Activated gamma-delta T cell treated with anti-CD3 and anti-CD28 coated beads, Interleukin-2, amount 50 U/mL, for 16 hours (primary cell): ENCODE measurements at regions not wholly inside any gene's neighbourhood (a gene's known extent, or its start where the extent isn't known, plus 50 kb on each side); places are given as distances from the start of the nearest gene placed in this dataset.

Source experiments
- DNase-seq: peaks from one replicate; pipeline ENCODE4 v3.0.0-alpha.2; 2020; ENCODE audit warnings: low read depth

DNA sequence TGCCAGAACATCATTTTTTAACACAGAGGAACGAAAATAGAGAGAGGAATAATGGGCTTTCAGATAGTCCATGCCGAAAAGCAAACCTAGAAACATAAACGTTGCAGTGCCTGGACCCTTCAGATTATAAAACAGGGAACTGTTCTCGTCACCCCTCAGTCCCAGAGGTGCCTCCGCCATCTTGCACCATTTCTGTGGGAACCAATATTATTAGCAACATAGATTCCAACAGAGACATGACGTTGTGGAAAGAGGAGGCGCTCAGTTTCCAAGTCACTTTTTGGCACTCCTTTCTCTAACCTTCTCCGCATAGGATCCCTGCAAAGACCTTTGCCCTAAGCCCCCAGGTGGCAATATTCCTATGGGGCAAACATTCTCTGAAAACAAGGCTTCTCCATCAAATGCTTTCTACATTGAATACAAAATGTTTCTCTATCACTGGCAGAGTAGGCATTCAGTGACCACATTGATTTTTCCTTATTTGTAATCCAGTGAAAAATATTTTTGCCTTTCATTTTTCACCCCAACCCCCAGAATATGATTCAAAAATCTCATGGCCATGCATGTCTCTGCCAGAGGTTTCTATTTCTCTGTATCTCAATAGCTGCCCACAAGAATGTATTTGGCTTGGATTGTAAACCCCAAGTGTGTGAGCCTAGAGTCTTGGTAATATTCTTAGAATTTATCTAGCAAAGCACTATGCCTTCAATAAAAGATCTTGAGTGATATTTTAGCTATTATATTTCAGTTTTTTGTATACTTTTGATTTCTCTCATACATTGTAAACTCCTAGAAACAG, 500.8 kb upstream of the WWC1 start:
- no peak for DNase-seq

GRCh38 chr5:167792514-167792913, 498.9 kb upstream of the WWC1 start:
- DNase-seq, result no peak

GRCh38 chr5:167793700-167794099, 497.7 kb upstream of the WWC1 start:
- no peak for DNase-seq

DNA sequence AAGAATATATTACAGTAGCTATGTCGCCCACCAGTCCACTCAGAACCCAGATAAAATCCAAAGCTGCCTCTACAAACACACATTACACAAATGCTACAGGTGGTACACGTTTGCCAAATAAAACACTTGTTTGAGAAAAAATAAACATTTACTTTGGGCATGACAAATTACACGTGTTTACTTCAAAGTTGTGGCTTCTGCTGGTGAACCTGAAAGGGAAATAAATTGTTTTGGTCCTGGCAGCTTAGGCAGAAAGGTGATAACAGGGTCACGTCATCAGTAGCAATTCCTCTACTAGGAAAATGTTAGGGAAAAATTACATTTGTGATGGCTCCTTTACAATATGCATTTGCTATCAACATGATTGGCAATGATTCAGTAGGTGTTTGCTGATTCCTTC, 497.3 kb upstream of the WWC1 start:
- DNase-seq, result no peak

GRCh38 chr5:167796672-167797071, 494.8 kb upstream of the WWC1 start:
- DNase-seq, result no peak

GRCh38 chr5:167797933-167798332, 493.5 kb upstream of the WWC1 start:
- DNase-seq, result no peak

DNA sequence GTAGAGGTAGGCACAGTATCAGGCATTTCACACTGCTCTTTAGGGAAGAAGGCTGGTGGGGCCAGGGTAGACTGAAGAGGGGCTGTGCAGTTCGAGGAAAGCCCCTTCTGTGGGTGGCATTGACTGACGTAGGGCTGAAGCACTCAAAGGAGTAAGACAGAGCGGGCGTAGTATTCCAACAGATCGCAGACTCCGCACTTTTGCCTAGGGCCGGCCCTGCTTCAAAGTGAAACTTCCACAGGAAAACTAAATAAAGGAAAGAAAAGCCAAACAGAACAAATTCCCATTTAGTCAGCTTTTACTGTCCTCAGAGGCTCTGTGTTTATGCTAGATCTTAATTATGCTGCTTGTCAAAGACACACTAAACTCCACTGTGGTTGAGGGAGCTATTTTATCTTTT, 493.0 kb upstream of the WWC1 start:
- no peak for DNase-seq

GRCh38 chr5:167800427-167800826, 491.0 kb upstream of the WWC1 start:
- no peak for DNase-seq

DNA sequence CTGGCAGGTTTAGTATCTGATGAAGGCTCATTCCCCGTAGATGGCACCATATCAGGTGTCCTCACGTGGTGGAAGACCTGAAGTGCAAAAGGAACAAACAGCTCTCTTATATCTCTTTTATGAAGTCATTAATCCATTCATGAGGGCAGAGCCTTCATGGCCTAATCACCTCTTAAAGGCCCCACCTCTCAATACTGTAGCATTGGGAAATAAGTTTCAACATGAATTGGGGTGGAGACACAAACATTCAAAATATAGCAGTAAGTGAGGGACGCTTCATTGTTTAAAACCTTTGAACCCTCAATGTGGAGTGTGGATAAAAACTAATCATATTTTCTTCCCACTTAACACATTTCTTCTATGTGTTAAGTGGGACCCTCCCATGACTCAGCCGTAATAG, 489.4 kb upstream of the WWC1 start:
- no peak for DNase-seq

DNA sequence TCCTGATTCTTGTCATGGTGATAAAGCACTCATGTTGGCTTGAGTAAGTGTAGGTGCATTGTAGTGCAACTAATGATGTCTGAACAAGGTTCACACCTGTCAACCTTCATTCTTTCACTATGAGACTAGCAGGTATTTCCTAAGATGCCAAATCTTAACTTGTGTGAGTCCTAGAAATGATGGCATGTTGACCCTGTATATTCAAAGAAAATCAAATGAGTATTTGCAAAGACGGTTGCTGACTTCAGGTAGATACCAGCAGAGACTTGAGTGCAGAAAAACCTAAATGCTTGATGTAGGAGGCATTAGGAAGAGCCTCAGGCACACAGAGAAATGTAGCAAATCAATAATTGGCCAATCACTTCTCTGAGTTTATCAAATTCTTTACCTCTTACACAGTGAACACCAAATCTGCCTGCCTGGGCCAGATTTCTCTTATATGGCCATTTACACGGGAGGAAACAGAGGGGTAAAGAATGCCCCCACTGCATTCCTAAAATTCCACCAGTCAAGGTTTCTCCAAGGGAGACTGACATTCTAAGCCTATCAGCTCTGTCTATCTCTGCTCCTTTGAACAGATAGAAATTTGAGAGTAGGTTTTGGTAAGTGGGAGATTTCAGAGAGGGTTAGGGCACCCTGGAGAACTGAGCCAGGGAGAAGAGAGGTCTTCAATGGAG, 488.6 kb upstream of the WWC1 start:
- DNase-seq, result no peak

DNA sequence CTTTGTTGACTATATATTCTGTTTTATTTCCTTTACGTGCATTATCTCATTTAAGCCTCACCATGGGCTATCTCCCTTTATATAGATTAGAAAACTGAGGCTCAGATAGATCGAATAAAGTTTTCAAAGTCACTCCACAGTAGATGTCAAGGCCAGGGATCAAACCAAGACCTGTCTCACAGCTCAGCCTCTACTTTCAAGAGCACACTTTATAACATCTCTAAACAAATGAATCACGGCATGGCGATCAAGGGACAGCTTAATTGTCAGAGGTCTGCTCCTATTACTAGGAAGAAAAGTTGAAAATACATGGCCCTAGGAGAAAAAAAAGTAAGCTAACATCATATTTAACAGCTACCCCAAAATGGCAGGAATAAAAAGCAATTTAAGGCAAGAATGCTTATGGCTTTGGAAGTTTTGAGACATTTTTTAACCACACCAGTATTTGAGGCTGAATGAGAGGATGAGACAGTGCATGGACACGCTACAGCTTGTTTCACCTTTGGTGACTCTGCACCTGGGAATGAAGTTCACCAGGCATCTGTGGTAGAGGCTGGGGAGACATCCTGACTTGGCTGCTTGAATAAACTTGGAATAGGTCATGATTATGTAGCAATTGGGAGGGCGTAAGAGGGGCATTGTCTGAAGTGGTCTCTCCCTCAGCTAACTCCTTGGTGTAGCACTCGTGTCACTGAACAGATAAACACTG, 486.8 kb upstream of the WWC1 start:
- DNase-seq, result no peak

DNA sequence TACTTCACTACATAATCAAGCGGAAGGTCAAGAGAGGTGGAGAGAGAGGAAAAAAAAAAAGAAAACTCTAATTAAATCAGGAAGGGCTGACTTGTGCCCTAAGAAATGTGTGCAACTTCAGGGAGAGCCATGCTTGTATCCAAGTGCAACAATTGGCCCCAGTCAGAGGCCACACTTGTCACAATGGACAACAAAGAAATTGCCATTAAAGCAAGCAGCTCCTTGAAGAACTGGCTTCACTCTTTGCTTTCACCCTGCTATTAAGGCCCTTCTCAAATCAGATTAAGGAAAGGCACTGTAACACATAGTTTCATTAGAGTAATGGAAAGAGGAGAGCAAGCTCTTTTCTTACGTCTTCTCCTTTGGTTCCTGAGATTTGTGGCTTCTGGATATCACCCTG, 480.9 kb upstream of the WWC1 start:
- DNase-seq, result no peak

- DNase-seq, result no peak
These were observed 478.6 kb upstream of the WWC1 start for GRCh38 chr5:167812871-167813270.

GRCh38 chr5:167813389-167813788, 478.1 kb upstream of the WWC1 start:
- DNase-seq, result no peak

GRCh38 chr5:167814040-167814439, 477.4 kb upstream of the WWC1 start:
- DNase-seq, result no peak

DNA sequence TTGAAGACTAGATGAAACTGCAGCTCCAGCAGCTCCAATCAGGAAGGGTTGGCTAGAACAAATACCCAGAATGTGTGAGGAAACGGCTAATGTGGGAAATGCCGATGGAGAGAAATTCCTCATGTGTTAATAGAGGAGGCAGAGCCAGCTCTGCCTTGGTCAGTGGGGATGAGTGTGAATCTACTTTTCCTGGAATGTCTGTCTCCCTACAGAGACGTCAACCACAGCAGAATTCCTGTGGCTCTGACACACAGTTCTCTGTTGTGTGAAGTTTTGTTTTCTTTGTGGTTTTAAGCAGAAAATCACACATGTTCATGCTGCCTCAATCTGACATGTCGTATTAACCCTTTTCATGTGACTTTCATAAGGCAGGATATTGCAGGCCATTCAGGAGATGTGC, 476.6 kb upstream of the WWC1 start:
- no peak for DNase-seq

GRCh38 chr5:167816354-167816753, 475.1 kb upstream of the WWC1 start:
- no peak for DNase-seq

DNA sequence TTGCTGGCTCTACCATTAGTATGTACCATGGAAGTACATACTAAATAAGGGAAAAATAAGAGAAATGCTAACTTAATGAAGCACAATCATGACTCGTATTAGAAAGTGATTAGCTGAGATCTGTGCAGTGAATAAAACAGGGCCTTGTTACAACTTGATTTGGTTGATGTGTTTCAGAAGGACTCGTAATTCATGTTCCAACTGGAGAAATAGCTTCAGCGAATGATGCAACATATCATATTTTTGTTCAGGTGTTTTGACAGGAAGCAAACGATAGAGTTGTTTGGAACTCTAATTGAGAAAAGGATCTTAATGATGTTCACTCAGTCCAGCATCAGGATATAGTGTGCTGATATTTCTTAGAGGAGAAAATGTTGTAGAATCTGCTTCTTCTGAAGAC, 474.6 kb upstream of the WWC1 start:
- no peak for DNase-seq

DNA sequence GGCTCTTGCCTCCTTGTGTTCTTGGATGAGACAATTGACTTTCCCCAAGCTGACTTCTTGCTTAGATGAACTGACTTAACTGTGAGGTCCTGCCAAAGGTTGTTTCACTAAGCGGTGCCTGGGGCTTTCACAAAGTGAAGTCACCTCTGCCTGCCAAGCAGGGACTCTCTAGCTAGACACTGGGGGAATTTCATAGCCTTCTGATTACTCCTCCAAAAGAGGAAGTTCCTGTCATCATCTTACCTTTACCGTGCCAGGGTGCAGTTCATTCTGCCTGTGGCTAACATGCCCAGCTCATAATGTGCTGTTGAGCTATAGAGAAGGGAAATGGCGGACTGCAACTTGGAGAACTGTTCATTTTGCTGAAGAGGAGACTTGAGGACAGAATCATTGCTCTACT, 472.0 kb upstream of the WWC1 start:
- no peak for DNase-seq

- DNase-seq, result no peak
These were observed 471.1 kb upstream of the WWC1 start for GRCh38 chr5:167820101-167820990.

GRCh38 chr5:167821151-167821550, 470.3 kb upstream of the WWC1 start:
- DNase-seq, result no peak

DNA sequence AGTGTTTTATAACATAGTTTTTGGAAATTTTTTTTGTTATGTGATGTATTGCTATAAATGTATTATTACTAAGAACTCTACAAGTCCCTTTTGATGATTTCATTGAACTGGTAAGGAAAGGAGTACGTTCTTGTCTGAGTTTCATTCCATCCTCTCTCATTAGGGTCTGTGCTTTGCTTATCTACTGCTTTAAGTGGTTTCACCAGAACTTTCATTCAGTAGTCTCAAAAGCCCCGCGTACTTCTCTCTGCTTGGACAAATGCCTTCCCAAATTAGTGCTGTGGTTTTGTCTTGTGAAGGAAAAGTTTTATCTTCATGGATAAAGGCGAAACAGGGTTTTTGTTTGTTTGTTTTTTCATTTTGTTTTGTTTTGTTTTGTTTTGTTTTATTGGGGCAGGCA, 469.8 kb upstream of the WWC1 start:
- no peak for DNase-seq
